Endothelial cell of umbilical vein (primary cell): ENCODE measurements at regions not wholly inside any gene's neighbourhood (a gene's known extent, or its start where the extent isn't known, plus 50 kb on each side); places are given as distances from the start of the nearest gene placed in this dataset.
"Not testable (repeated sequence)": the region's sequence is repeated elsewhere in the genome, so short reads cannot be mapped to it uniquely, and the experiment has no call there.

Experiments
- BruUV-seq: library from RNA; stranded (reverse); fragments of 400-500 nt; replicated peaks from 2 replicates; lab custom pipeline; 2021; lab: Mats Ljungman, UMichigan
- CTCF ChIA-PET: fragments of 300-600, 350-600 bp; sonication (Branson Sonifier 250); formaldehyde crosslinking; loops from one replicate; lab custom pipeline; 2021; ENCODE audit warnings: antibody characterized with exemption, inconsistent platforms; lab: Charles Lee
- POLR2A ChIA-PET: fragments of 300-600, 350-600 bp; sonication (Branson Sonifier 250); formaldehyde crosslinking; loops from one replicate; lab custom pipeline; 2021; ENCODE audit warnings: antibody characterized with exemption, inconsistent platforms; lab: Charles Lee
- DNase-seq: peaks from one replicate; pipeline ENCODE4 v3.0.0-alpha.2; 2011; ENCODE audit warnings: low read depth, low spot score
- FAIRE-seq: peaks from 2 replicates; lab custom pipeline; 2011; peaks lifted over from hg19 to GRCh38; lab: Jason Lieb, UNC
- H2AFZ ChIP-seq: 2 replicates; pipeline ENCODE4 v1.6.0; 2012; ENCODE audit warnings: low read depth, low read length, control low read depth, inconsistent platforms
- H3K27ac ChIP-seq: 2 replicates; pipeline ENCODE4 v1.5.1; 2011; ENCODE audit warnings: low read depth, mild to moderate bottlenecking, control low read depth, low read length, moderate library complexity; ENCODE audit not compliant: insufficient read depth
- H3K27me3 ChIP-seq, 2 experiments: 2 replicates each; pipeline versions ENCODE4 v1.6.0 to v1.6.1; 2011; ENCODE audit warnings: low read length in 2 of 2, mixed read lengths in 1 of 2; ENCODE audit not compliant: control insufficient read depth in 2 of 2, insufficient read depth in 2 of 2
- H3K36me3 ChIP-seq, 2 experiments: 2 replicates in 1 of 2; 3 replicates in 1 of 2; pipeline ENCODE4 v1.5.1; 2011; ENCODE audit warnings: low read length in 2 of 2, mild to moderate bottlenecking in 1 of 2, moderate library complexity in 1 of 2; ENCODE audit not compliant: control insufficient read depth in 2 of 2, insufficient read depth in 2 of 2; ENCODE audit errors: extremely low read depth in 1 of 2
- H3K4me1 ChIP-seq: 3 replicates; pipeline ENCODE4 v1.5.1; 2011; ENCODE audit warnings: mild to moderate bottlenecking, low read length; ENCODE audit not compliant: control insufficient read depth, insufficient read depth; ENCODE audit errors: extremely low read depth
- H3K4me2 ChIP-seq: 2 replicates; pipeline ENCODE4 v1.6.1; 2011; ENCODE audit warnings: low read length, control low read depth, mixed read lengths; ENCODE audit not compliant: insufficient read depth
- H3K4me3 ChIP-seq, 3 experiments: fragments of 200-600 bp in 1 of 3; sonication (generic), shearing (Covaris generic) in 1 of 3; replicated peaks in 1 of 3; 2 replicates each; pipeline ENCODE4 v1.5.1; 2011 to 2016; ENCODE audit warnings: control low read depth in 3 of 3, low read length in 3 of 3, mild to moderate bottlenecking in 2 of 3, inconsistent platforms in 1 of 3, low read depth in 1 of 3, moderate library complexity in 1 of 3; ENCODE audit not compliant: insufficient read depth in 1 of 3
- H3K79me2 ChIP-seq: 2 replicates; pipeline ENCODE4 v1.6.0; 2012; ENCODE audit warnings: low read length, inconsistent platforms; ENCODE audit not compliant: control insufficient read depth, insufficient read depth
- H3K9ac ChIP-seq: replicated peaks from 2 replicates; pipeline ENCODE3; 2011; ENCODE audit warnings: low read length, control low read depth; ENCODE audit not compliant: insufficient read depth; ENCODE audit errors: extremely low read depth
- H3K9me1 ChIP-seq: replicated peaks from 3 replicates; pipeline ENCODE4 v1.6.0; 2011; ENCODE audit warnings: mild to moderate bottlenecking, low read length; ENCODE audit not compliant: control insufficient read depth, insufficient read depth; ENCODE audit errors: extremely low read depth
- H3K9me3 ChIP-seq: replicated peaks from 2 replicates; pipeline ENCODE4 v1.5.1; 2012; ENCODE audit warnings: low read length, inconsistent platforms; ENCODE audit not compliant: control insufficient read depth, insufficient read depth
- H4K20me1 ChIP-seq: replicated peaks from 2 replicates; pipeline ENCODE3; 2011; ENCODE audit warnings: mild to moderate bottlenecking, low read length; ENCODE audit not compliant: control insufficient read depth, insufficient read depth; ENCODE audit errors: extremely low read depth
- dilution Hi-C: fragments of 300-500 bp; cut with MboI; formaldehyde crosslinking; loops from one replicate; pipeline ENCODE4 v1.15.0; 2019; ENCODE audit warnings: low sequenced_read_pairs; ENCODE audit not compliant: extremely low pct_ligation_motif_present
- intact Hi-C: fragments of 100-400 bp; cut with micrococcal nuclease; formaldehyde crosslinking; loops from one replicate; pipeline ENCODE4 v1.10.0; 2022

DNA sequence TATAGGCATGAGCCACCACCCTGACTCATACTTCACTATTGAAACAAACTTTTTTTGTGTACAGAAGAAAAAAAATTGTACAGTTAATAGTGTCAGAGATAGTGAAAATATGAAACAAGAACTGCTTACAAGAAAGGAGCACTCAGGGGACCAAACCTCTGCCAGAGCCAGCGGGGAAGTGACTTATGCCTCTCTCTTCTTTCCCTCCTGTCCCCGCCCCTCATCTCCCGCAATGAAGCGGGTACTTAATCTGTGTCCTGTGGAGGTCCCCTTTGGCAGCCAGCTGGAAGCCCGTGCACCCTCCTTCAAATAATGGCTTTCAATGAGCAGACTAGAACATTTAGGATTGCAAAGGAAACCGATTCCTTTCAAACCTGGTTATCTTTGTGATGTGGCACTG lies 51.5 kb downstream of the PPIAL4A start:
- FAIRE-seq, H2AFZ ChIP-seq, DNase-seq, H3K27me3 ChIP-seq, H3K36me3 ChIP-seq, H3K4me2 ChIP-seq, H3K9me3 ChIP-seq, POLR2A ChIA-PET, H3K4me3 ChIP-seq, H3K79me2 ChIP-seq, H3K4me1 ChIP-seq, H3K27ac ChIP-seq, dilution Hi-C loops, H4K20me1 ChIP-seq, H3K9me1 ChIP-seq, CTCF ChIA-PET, intact Hi-C loops, H3K9ac ChIP-seq, BruUV-seq: not testable (repeated sequence)

GRCh38 chr1:120941836-120942217 lies 52.3 kb downstream of the PPIAL4A start:
- H4K20me1 ChIP-seq, FAIRE-seq, H3K4me1 ChIP-seq, dilution Hi-C loops, H3K27me3 ChIP-seq, DNase-seq, H3K9me1 ChIP-seq, intact Hi-C loops, H3K79me2 ChIP-seq, H3K9ac ChIP-seq, CTCF ChIA-PET, H3K27ac ChIP-seq, BruUV-seq, H3K36me3 ChIP-seq, H3K9me3 ChIP-seq: not testable (repeated sequence)
- peak overlapping the region; percentile 16 for H3K4me2 ChIP-seq
- H3K4me3 ChIP-seq = peak overlapping the region in 1 of 3 experiments; percentile 11
- POLR2A ChIA-PET = interaction anchor here (0.6 kb wide), 1 partner anchor 16 kb away, joined by 6 read pairs; no protein-coding TSS in a partner anchor
- peak overlapping the region; percentile 84 for H2AFZ ChIP-seq
